ENCODE measurements at regions not wholly inside any gene's neighbourhood (a gene's known extent, or its start where the extent isn't known, plus 50 kb on each side); places are given as distances from the start of the nearest gene placed in this dataset.

DNA sequence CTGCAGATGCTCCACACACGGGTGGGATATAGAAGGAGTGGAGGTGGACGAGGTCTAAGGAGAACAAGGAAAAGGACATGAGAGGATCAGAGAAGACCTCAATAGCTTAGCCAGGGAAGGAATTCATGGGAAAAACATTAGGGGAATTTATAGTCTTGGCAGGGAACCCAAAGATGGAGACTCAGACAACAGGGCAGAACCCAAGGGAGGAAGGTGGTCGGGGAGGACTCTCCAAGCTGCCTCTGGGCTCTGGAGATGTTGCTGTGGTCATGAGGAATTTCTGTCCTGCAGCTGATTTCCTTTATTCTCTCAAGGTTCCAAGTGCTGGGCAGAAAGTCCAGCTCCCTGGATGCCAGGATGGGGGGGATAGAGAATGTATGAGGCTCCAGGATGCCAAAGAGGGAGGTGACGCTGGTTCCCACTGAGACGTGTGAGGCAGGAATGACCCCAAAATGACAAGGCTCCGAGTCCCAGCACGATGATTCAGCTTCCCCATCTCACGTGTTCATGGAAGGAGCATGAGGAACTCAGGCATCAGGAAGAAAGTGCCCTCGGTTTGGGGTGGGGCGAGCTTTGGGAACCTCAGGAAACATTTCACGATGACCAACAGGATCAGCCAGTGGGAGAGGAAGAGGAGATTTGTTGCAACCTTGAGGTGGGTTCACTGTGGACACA is 57.0 kb upstream of the PPP2R3B start:
- TF ChIP-seq POLR2AphosphoS5 (IDR thresholded peaks at IDR 0.05) = no peak
- TF ChIP-seq, protein P1, sequence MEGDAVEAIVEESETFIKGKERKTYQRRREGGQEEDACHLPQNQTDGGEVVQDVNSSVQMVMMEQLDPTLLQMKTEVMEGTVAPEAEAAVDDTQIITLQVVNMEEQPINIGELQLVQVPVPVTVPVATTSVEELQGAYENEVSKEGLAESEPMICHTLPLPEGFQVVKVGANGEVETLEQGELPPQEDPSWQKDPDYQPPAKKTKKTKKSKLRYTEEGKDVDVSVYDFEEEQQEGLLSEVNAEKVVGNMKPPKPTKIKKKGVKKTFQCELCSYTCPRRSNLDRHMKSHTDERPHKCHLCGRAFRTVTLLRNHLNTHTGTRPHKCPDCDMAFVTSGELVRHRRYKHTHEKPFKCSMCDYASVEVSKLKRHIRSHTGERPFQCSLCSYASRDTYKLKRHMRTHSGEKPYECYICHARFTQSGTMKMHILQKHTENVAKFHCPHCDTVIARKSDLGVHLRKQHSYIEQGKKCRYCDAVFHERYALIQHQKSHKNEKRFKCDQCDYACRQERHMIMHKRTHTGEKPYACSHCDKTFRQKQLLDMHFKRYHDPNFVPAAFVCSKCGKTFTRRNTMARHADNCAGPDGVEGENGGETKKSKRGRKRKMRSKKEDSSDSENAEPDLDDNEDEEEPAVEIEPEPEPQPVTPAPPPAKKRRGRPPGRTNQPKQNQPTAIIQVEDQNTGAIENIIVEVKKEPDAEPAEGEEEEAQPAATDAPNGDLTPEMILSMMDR (IDR thresholded peaks at IDR 0.05) = no peak
- no peak for TF ChIP-seq POLR2A (IDR thresholded peaks at IDR 0.05)

Data from upper lobe of left lung (tissue), 4 donors.